Endothelial cell of umbilical vein (primary cell): ENCODE measurements at regions not wholly inside any gene's neighbourhood (a gene's known extent, or its start where the extent isn't known, plus 50 kb on each side); places are given as distances from the start of the nearest gene placed in this dataset.

Source experiments
- BruUV-seq: library from RNA; stranded (reverse); fragments of 400-500 nt; replicated peaks from 2 replicates; lab custom pipeline; 2021; lab: Mats Ljungman, UMichigan
- CTCF ChIA-PET: fragments of 300-600, 350-600 bp; sonication (Branson Sonifier 250); formaldehyde crosslinking; loops from one replicate; lab custom pipeline; 2021; ENCODE audit warnings: antibody characterized with exemption, inconsistent platforms; lab: Charles Lee
- POLR2A ChIA-PET: fragments of 300-600, 350-600 bp; sonication (Branson Sonifier 250); formaldehyde crosslinking; loops from one replicate; lab custom pipeline; 2021; ENCODE audit warnings: antibody characterized with exemption, inconsistent platforms; lab: Charles Lee
- DNase-seq: peaks from one replicate; pipeline ENCODE4 v3.0.0-alpha.2; 2011; ENCODE audit warnings: low read depth, low spot score
- FAIRE-seq: peaks from 2 replicates; lab custom pipeline; 2011; peaks lifted over from hg19 to GRCh38; lab: Jason Lieb, UNC
- H2AFZ ChIP-seq: 2 replicates; pipeline ENCODE4 v1.6.0; 2012; ENCODE audit warnings: low read depth, low read length, control low read depth, inconsistent platforms
- H3K27ac ChIP-seq: 2 replicates; pipeline ENCODE4 v1.5.1; 2011; ENCODE audit warnings: low read depth, mild to moderate bottlenecking, control low read depth, low read length, moderate library complexity; ENCODE audit not compliant: insufficient read depth
- H3K27me3 ChIP-seq, 2 experiments: 2 replicates each; pipeline versions ENCODE4 v1.6.0 to v1.6.1; 2011; ENCODE audit warnings: low read length in 2 of 2, mixed read lengths in 1 of 2; ENCODE audit not compliant: control insufficient read depth in 2 of 2, insufficient read depth in 2 of 2
- H3K36me3 ChIP-seq, 2 experiments: 2 replicates in 1 of 2; 3 replicates in 1 of 2; pipeline ENCODE4 v1.5.1; 2011; ENCODE audit warnings: low read length in 2 of 2, mild to moderate bottlenecking in 1 of 2, moderate library complexity in 1 of 2; ENCODE audit not compliant: control insufficient read depth in 2 of 2, insufficient read depth in 2 of 2; ENCODE audit errors: extremely low read depth in 1 of 2
- H3K4me1 ChIP-seq: 3 replicates; pipeline ENCODE4 v1.5.1; 2011; ENCODE audit warnings: mild to moderate bottlenecking, low read length; ENCODE audit not compliant: control insufficient read depth, insufficient read depth; ENCODE audit errors: extremely low read depth
- H3K4me2 ChIP-seq: 2 replicates; pipeline ENCODE4 v1.6.1; 2011; ENCODE audit warnings: low read length, control low read depth, mixed read lengths; ENCODE audit not compliant: insufficient read depth
- H3K4me3 ChIP-seq, 3 experiments: fragments of 200-600 bp in 1 of 3; sonication (generic), shearing (Covaris generic) in 1 of 3; replicated peaks in 1 of 3; 2 replicates each; pipeline ENCODE4 v1.5.1; 2011 to 2016; ENCODE audit warnings: control low read depth in 3 of 3, low read length in 3 of 3, mild to moderate bottlenecking in 2 of 3, inconsistent platforms in 1 of 3, low read depth in 1 of 3, moderate library complexity in 1 of 3; ENCODE audit not compliant: insufficient read depth in 1 of 3
- H3K79me2 ChIP-seq: 2 replicates; pipeline ENCODE4 v1.6.0; 2012; ENCODE audit warnings: low read length, inconsistent platforms; ENCODE audit not compliant: control insufficient read depth, insufficient read depth
- H3K9ac ChIP-seq: replicated peaks from 2 replicates; pipeline ENCODE3; 2011; ENCODE audit warnings: low read length, control low read depth; ENCODE audit not compliant: insufficient read depth; ENCODE audit errors: extremely low read depth
- H3K9me1 ChIP-seq: replicated peaks from 3 replicates; pipeline ENCODE4 v1.6.0; 2011; ENCODE audit warnings: mild to moderate bottlenecking, low read length; ENCODE audit not compliant: control insufficient read depth, insufficient read depth; ENCODE audit errors: extremely low read depth
- H3K9me3 ChIP-seq: replicated peaks from 2 replicates; pipeline ENCODE4 v1.5.1; 2012; ENCODE audit warnings: low read length, inconsistent platforms; ENCODE audit not compliant: control insufficient read depth, insufficient read depth
- H4K20me1 ChIP-seq: replicated peaks from 2 replicates; pipeline ENCODE3; 2011; ENCODE audit warnings: mild to moderate bottlenecking, low read length; ENCODE audit not compliant: control insufficient read depth, insufficient read depth; ENCODE audit errors: extremely low read depth
- EZH2 ChIP-seq: IDR thresholded peaks from 2 replicates; pipeline ENCODE4 v1.6.1; 2012; ENCODE audit warnings: borderline replicate concordance, low read depth, mild to moderate bottlenecking, moderate library complexity, low read length, inconsistent platforms; ENCODE audit not compliant: severe bottlenecking
- FOS ChIP-seq: IDR thresholded peaks from 2 replicates; pipeline ENCODE4 v1.6.1; 2011; ENCODE audit warnings: mild to moderate bottlenecking, low read length, moderate library complexity, borderline replicate concordance; ENCODE audit not compliant: insufficient read depth
- GATA2 ChIP-seq: IDR thresholded peaks from 2 replicates; pipeline ENCODE4 v1.7.0; 2011; ENCODE audit warnings: low read depth, mild to moderate bottlenecking, moderate library complexity, mixed read lengths, low read length; ENCODE audit not compliant: insufficient read length, insufficient read depth
- JUN ChIP-seq: IDR thresholded peaks from 2 replicates; pipeline ENCODE4 v1.6.1; 2011; ENCODE audit warnings: borderline replicate concordance, low read depth; ENCODE audit not compliant: insufficient read length, insufficient read depth
- MYC ChIP-seq: IDR thresholded peaks from one replicate; pipeline ENCODE4 v1.6.1; 2011; ENCODE audit warnings: mild to moderate bottlenecking, low read depth, low read length
- POLR2A ChIP-seq: IDR thresholded peaks from 2 replicates; pipeline ENCODE4 v1.6.1; 2012; ENCODE audit warnings: low read depth, mild to moderate bottlenecking, control low read depth, low read length
- POLR2AphosphoS5 ChIP-seq: IDR thresholded peaks from 2 replicates; pipeline ENCODE4 v1.6.1; 2012; ENCODE audit warnings: low read depth, mild to moderate bottlenecking, control low read depth, low read length, moderate library complexity; ENCODE audit not compliant: insufficient read depth
- dilution Hi-C: fragments of 300-500 bp; cut with MboI; formaldehyde crosslinking; loops from one replicate; pipeline ENCODE4 v1.15.0; 2019; ENCODE audit warnings: low sequenced_read_pairs; ENCODE audit not compliant: extremely low pct_ligation_motif_present
- intact Hi-C: fragments of 100-400 bp; cut with micrococcal nuclease; formaldehyde crosslinking; loops from one replicate; pipeline ENCODE4 v1.10.0; 2022
- TF ChIP-seq, protein P1 (sequence below), 2 donors: IDR thresholded peaks; 1 replicate in 1 of 2; 2 replicates in 1 of 2; pipeline ENCODE4 v1.5.1; 2011; ENCODE audit warnings: low read length in 2 of 2, mild to moderate bottlenecking in 2 of 2, moderate library complexity in 2 of 2, control low read depth in 1 of 2, inconsistent platforms in 1 of 2, low read depth in 1 of 2; ENCODE audit not compliant: insufficient read depth in 1 of 2; ENCODE audit errors: extremely low read depth in 1 of 2
- TF ChIP-seq, protein P2 (sequence below): IDR thresholded peaks from 2 replicates; pipeline ENCODE4 v1.6.1; 2011; ENCODE audit not compliant: insufficient read depth, insufficient read length

DNA sequence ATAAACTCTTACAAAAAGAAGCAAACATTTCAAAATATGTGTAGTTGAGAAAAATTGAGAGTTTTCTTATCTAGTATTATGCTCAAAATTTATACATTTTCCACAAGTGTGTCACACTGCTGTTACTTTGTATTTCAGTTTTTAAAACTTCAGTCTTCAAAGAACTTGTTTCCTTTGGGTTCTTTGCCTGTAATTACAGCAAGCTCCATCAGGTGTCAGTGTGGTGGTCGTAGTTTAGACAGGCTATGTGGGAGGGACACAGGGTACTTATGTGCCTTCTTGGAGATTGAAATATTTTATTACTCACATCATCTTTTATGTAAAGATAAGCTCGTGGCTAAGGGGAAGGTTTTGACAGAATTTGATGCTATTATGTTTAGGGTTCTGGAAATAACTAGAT is 360.5 kb downstream of the FGFR2 start:
- dilution Hi-C loops = no loop called here
- H3K9me1 ChIP-seq = no peaks in the 10 kb centered on the region

More for the DNA sequence above, 360.5 kb downstream of the FGFR2 start:
- no peaks in the 10 kb centered on the region for H3K79me2 ChIP-seq
- no peak overlapping the region for H3K9ac ChIP-seq
- no peak overlapping the region for H3K4me2 ChIP-seq
- no peaks in the 10 kb centered on the region for H3K4me1 ChIP-seq
- H3K36me3 ChIP-seq = no peaks in the 10 kb centered on the region
- CTCF ChIA-PET = no interaction called here
- H3K27ac ChIP-seq = no peak overlapping the region
- no peak overlapping the region for H3K4me3 ChIP-seq
- no peaks in the 10 kb centered on the region for H3K9me3 ChIP-seq
- no TSS peak for BruUV-seq
- no peak for TF ChIP-seq GATA2
- TF ChIP-seq MYC = no peak
- TF ChIP-seq, protein P1, sequence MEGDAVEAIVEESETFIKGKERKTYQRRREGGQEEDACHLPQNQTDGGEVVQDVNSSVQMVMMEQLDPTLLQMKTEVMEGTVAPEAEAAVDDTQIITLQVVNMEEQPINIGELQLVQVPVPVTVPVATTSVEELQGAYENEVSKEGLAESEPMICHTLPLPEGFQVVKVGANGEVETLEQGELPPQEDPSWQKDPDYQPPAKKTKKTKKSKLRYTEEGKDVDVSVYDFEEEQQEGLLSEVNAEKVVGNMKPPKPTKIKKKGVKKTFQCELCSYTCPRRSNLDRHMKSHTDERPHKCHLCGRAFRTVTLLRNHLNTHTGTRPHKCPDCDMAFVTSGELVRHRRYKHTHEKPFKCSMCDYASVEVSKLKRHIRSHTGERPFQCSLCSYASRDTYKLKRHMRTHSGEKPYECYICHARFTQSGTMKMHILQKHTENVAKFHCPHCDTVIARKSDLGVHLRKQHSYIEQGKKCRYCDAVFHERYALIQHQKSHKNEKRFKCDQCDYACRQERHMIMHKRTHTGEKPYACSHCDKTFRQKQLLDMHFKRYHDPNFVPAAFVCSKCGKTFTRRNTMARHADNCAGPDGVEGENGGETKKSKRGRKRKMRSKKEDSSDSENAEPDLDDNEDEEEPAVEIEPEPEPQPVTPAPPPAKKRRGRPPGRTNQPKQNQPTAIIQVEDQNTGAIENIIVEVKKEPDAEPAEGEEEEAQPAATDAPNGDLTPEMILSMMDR (IDR thresholded peaks at IDR 0.05; ENCODE audit: extremely low read depth in 1 of 2, insufficient read depth in 1 of 2, low read depth in 1 of 2, low read length in 2 of 2) = no peak
- TF ChIP-seq JUN = no peak
- no peak for TF ChIP-seq EZH2
- no peak for TF ChIP-seq POLR2A
- TF ChIP-seq FOS = no peak
- TF ChIP-seq, protein P2, sequence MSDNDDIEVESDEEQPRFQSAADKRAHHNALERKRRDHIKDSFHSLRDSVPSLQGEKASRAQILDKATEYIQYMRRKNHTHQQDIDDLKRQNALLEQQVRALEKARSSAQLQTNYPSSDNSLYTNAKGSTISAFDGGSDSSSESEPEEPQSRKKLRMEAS = no peak
- TF ChIP-seq POLR2AphosphoS5 = no peak
- POLR2A ChIA-PET = no interaction called here
- H2AFZ ChIP-seq = no peak overlapping the region
- DNase-seq (no peak), FAIRE-seq (no peak)
- intact Hi-C loops = no loop called here
- H3K27me3 ChIP-seq = no peaks in the 10 kb centered on the region
- H4K20me1 ChIP-seq = no peaks in the 10 kb centered on the region
